SK-N-SH treated with all-trans-retinoic acid at 6 μM for 48 hours (cell line): ENCODE measurements at regions not wholly inside any gene's neighbourhood (a gene's known extent, or its start where the extent isn't known, plus 50 kb on each side); places are given as distances from the start of the nearest gene placed in this dataset.

Source experiments
- ARNTL ChIP-seq: fragments of 450-650 bp; formaldehyde crosslinking; IDR thresholded peaks from 2 replicates; pipeline ENCODE4 v1.5.0; 2020; ENCODE audit warnings: low read depth, mild to moderate bottlenecking, moderate library complexity, borderline replicate concordance
- CREB5 ChIP-seq: fragments of 250-450 bp; sonication (Bioruptor Pico); IDR thresholded peaks from 2 replicates; pipeline ENCODE4 v1.5.1; 2020; ENCODE audit warnings: low read depth, mild to moderate bottlenecking, moderate library complexity
- GLIS3 ChIP-seq: fragments of 250-450 bp; sonication (Bioruptor Pico); IDR thresholded peaks from 2 replicates; pipeline ENCODE4 v1.5.0; 2020; ENCODE audit warnings: mild to moderate bottlenecking, moderate library complexity
- PPARA ChIP-seq: fragments of 250-450 bp; sonication (Bioruptor Pico); IDR thresholded peaks from 2 replicates; pipeline ENCODE4 v1.5.0; 2020; ENCODE audit warnings: mild to moderate bottlenecking, borderline replicate concordance
- ZNF565 ChIP-seq: fragments of 450-650 bp; formaldehyde crosslinking; conservative IDR thresholded peaks from 2 replicates; pipeline ENCODE4 v1.5.0; 2020; ENCODE audit warnings: low read depth, mild to moderate bottlenecking, moderate library complexity

GRCh38 chr17:71378036-71378435, 742.8 kb upstream of the SOX9 start:
- TF ChIP-seq CREB5 (CRISPR knock-in tag): no peak
- no peak for TF ChIP-seq ARNTL (CRISPR knock-in tag)
- TF ChIP-seq ZNF565 (CRISPR knock-in tag): no peak
- TF ChIP-seq GLIS3: no peak
- no peak for TF ChIP-seq PPARA (CRISPR knock-in tag)
